ENCODE measurements at regions not wholly inside any gene's neighbourhood (a gene's known extent, or its start where the extent isn't known, plus 50 kb on each side); places are given as distances from the start of the nearest gene placed in this dataset.
"Not testable (repeated sequence)": the region's sequence is repeated elsewhere in the genome, so short reads cannot be mapped to it uniquely, and the experiment has no call there.

- no peak for DNase-seq (ENCODE audit: low spot score)
These were observed 50.4 kb upstream of the RAPH1 start for GRCh38 chr2:203585516-203585915.

DNA sequence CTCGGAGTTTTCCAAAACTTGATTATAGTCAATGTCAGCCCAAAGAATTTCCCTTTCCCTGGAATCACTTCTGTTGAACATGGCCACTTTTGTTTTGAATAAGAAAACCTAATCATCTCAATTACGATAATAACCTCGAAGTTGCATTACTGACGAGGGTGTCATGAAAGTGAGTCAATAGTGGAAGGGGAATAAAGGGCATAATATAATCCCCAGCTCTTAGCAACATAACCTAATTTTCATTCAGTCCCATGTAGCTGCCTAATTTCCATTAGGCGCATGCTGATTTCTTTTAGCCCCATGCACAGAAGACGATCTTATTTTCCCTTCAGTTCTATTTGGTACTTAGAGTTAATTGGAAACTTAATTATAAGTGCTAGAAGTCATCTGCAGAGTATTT is 51.1 kb upstream of the RAPH1 start:
- DNase-seq (ENCODE audit: low spot score) = no peak

DNA sequence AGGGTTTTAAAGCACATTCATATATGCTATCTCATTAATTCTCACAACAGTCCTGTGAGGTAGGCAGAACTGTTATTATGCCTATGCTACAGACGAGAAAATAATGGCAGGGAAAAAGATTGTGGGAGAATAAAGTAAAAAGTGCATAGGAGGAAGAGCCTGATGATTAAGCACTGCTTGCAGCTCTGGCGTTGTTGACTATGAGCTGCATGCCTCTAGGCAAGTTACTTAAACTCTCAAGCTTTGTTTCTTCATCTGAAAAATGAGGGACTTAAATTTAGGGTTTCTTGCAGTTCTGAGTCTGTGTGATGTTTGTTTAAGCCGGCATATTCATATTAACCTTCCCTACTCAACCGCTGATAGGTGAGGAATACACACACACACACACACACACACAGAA is 51.6 kb upstream of the RAPH1 start:
- no peak for DNase-seq (ENCODE audit: low spot score)

GRCh38 chr2:203590496-203590895 is 55.4 kb upstream of the RAPH1 start:
- no peak for DNase-seq (ENCODE audit: low spot score)

DNA sequence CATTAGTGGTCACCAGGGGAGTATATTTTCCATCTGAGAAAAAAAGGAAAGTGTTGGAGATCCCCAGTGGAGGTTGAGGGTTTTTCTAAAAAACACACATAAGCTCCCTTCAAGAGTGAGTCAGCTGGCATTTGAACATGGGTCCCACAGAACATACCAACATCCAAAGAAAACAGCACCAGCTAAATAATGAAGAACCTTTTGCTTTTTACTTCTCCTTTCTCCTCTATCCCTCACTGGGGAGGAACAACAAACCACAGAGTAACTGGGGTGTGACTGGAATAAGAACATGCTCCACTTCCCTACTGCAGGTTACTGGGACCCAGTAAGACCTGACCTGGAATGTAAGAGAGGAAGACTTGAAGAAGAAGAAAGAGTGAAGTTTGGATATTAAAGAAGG is 56.5 kb upstream of the RAPH1 start:
- no peak for DNase-seq (ENCODE audit: low spot score)

DNA sequence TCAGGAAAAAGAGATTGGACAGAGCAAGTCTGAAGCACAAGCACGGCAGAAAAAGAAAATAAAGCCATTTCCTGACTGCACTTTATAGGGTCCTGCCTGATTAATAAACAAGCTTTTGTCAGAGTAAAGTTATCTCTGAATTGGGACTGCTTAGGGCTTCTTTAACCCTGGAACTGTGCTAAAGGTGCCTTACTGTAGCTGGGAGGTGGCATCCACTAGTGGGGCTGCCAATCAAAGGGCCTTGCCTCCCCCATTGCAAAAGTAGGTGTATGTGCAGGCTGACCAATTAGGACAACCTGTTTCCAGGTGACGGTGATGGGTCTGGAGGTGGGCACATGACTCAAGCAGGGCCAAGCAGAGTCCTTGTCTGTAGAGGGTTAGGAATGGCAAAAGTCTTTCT is 57.4 kb upstream of the RAPH1 start:
- no peak for DNase-seq (ENCODE audit: low spot score)

- DNase-seq (ENCODE audit: low spot score) = peak; percentile 28
These were observed 59.4 kb upstream of the RAPH1 start for GRCh38 chr2:203594541-203594940.

- no peak for DNase-seq (ENCODE audit: low spot score)
These were observed 61.1 kb upstream of the RAPH1 start for GRCh38 chr2:203596183-203596582.

DNA sequence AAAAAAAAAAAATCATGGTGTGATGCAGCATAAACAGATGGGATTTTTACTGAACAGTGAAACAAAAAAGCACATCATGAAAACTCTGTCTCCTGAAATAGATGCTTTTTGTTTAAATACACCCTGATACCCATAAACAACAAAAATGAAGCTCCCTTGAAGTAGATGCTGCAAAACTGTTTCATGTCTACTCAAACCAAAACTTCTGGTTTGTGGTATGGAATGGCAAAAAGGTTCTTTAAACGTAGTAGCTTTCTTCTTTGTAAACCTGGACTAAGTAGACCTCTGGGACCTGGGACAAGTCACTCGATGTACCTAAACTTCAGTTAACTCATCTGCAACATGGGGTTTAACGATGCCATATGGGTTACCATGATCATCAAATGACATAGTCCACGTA is 64.4 kb upstream of the RAPH1 start:
- DNase-seq (ENCODE audit: low spot score) = no peak

GRCh38 chr2:203600286-203600685 is 65.2 kb upstream of the RAPH1 start:
- DNase-seq (ENCODE audit: low spot score) = no peak

GRCh38 chr2:203603456-203604389 is 68.6 kb upstream of the RAPH1 start:
- DNase-seq (ENCODE audit: low spot score) = no peak

GRCh38 chr2:203605302-203605701 is 70.2 kb upstream of the RAPH1 start:
- DNase-seq (ENCODE audit: low spot score) = no peak

DNA sequence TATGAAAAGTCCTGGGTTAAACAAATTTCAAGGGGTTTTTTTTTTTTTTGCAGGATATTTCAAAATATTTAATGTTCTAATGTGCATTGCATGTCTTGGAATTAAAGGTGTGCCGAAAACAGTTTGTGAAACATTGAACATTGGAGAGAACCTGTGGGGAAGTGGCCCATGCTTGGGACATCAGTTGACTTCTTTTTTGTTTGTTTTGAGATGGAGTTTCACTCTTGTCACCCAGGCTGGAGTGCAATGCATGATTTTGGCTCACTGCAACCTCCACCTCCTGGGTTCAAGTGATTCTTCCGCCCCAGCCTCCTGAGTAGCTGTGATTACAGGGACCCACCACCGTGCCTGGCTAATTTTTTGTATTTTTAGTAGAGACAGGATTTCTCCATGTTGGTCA is 71.0 kb upstream of the RAPH1 start:
- no peak for DNase-seq (ENCODE audit: low spot score)

- no peak for DNase-seq (ENCODE audit: low spot score)
These were observed 75.5 kb upstream of the RAPH1 start for GRCh38 chr2:203610558-203610957.

DNA sequence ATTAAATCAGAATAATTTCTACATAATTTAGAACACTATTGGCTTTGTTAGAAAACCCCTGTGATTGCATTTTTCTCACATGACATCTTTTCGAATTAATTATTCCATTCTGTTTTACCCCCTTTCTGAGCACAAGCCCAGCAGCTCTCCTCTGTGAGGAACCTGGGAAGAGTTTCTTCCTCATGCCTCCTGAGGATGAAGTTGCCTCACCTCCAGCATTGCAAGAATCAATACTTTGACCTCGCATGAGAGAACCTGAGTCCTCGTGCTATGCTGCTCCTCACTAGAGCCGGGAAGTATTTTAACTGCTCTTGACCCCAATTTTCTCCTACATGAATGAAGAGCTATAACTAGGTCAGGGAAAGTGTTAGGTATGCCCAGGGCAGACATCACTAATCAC is 77.1 kb upstream of the RAPH1 start:
- no peak for DNase-seq (ENCODE audit: low spot score)

- DNase-seq (ENCODE audit: low spot score) = no peak
These were observed 84.3 kb upstream of the RAPH1 start for GRCh38 chr2:203619267-203619878.

GRCh38 chr2:203621981-203622515 is 84.4 kb upstream of the CD28 start:
- DNase-seq (ENCODE audit: low spot score) = no peak

- peak; percentile 93 for DNase-seq (ENCODE audit: low spot score)
These were observed 83.3 kb upstream of the CD28 start for GRCh38 chr2:203623096-203623495.

DNA sequence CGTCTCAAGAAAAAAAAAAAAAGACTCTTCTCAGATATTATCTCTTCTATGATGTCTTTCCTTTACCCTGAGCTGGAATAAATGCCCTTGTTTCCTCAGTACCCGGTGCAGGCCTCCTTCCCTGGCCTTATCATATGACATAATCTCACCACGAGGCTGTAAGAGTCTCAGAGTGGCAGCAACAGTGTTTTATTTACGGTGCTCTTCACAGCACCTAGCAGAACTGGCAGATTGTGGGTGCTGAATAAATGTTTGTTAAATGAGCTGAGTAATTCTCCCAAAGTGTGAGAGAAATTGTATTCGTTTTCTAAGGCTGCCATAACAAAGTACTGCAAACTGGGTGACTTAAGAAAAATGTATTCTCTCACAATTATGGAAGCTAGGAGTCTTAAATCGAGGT is 82.8 kb upstream of the CD28 start:
- no peak for DNase-seq (ENCODE audit: low spot score)

DNA sequence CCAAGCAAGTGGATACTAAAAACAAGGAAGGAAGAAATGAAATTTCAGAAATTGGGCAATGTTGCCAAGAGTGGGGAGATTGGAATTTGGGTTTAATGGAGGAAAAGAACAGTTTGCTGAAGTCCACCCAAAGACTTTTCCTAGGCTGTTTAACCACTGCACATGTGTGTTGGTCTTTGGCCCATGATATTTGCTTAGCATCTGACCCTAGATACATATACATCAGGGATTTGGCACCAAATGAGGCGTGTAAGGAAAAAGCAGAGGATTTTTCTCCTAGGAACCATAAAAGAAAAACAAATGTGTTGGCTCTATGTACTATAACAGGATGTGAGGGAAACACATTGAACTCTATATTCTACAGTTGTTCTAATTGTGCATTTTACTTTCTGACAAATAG is 80.7 kb upstream of the CD28 start:
- no peak for DNase-seq (ENCODE audit: low spot score)

DNA sequence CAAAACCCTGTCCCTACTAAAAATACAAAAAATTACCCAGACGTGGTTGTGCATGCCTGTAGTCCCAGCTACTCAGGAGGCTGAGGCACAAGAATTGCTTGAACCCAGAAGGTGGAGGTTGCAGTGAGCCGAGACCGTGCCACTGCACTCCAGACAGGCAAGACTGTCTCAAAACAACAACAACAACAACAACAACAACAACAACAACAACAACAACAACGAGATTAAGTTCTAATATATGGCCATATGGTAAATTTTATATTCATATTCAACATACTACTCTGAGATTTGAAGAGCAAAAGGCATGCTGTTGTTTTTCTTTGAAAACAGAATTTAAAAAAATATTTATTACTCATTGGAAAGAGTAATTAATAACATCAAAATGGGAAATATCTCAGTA is 80.2 kb upstream of the CD28 start:
- not testable (repeated sequence) for DNase-seq (ENCODE audit: low spot score)

- DNase-seq (ENCODE audit: low spot score) = peak; percentile 61
These were observed 79.3 kb upstream of the CD28 start for GRCh38 chr2:203626952-203627681.

GRCh38 chr2:203629699-203630098 is 76.7 kb upstream of the CD28 start:
- no peak for DNase-seq (ENCODE audit: low spot score)
